ENCODE measurements at regions not wholly inside any gene's neighbourhood (a gene's known extent, or its start where the extent isn't known, plus 50 kb on each side); places are given as distances from the start of the nearest gene placed in this dataset.

DNA sequence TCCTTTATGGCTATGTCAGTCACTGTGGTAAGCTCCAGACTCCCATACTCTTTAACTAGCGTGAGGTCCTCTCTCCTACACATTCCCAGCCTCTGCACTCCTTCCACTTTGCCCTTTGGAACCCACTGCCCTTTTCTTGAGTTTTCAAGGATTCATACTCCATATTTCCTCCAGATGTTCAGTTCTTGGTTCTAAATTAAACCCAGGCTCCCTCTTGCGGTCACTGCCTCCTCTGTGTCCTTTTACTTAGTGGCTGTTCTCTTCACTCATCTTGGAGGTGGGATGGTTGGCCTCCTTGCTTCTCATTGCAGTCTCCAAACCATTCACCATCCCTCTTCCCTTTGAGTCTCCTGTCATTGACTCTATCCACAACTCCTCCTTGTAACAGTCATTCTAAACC, 208.1 kb downstream of the TGFB2 start (continued):
- TF ChIP-seq, protein P1, sequence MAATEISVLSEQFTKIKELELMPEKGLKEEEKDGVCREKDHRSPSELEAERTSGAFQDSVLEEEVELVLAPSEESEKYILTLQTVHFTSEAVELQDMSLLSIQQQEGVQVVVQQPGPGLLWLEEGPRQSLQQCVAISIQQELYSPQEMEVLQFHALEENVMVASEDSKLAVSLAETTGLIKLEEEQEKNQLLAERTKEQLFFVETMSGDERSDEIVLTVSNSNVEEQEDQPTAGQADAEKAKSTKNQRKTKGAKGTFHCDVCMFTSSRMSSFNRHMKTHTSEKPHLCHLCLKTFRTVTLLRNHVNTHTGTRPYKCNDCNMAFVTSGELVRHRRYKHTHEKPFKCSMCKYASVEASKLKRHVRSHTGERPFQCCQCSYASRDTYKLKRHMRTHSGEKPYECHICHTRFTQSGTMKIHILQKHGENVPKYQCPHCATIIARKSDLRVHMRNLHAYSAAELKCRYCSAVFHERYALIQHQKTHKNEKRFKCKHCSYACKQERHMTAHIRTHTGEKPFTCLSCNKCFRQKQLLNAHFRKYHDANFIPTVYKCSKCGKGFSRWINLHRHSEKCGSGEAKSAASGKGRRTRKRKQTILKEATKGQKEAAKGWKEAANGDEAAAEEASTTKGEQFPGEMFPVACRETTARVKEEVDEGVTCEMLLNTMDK (IDR thresholded peaks at IDR 0.05; ENCODE audit: borderline replicate concordance, insufficient read depth, low read depth, low read length, poor library complexity, severe bottlenecking): peak; percentile 6
- no peak for TF ChIP-seq ZFX (CRISPR knock-in tag; IDR thresholded peaks at IDR 0.05)
- TF ChIP-seq NCOA4 (IDR thresholded peaks at IDR 0.05; ENCODE audit: partially characterized antibody): no peak
- TF ChIP-seq NELFE (IDR thresholded peaks at IDR 0.05; ENCODE audit: insufficient read depth, insufficient read length): no peak
- TF ChIP-seq IRF2 (CRISPR knock-in tag; IDR thresholded peaks at IDR 0.05): no peak
- TF ChIP-seq, protein P2, sequence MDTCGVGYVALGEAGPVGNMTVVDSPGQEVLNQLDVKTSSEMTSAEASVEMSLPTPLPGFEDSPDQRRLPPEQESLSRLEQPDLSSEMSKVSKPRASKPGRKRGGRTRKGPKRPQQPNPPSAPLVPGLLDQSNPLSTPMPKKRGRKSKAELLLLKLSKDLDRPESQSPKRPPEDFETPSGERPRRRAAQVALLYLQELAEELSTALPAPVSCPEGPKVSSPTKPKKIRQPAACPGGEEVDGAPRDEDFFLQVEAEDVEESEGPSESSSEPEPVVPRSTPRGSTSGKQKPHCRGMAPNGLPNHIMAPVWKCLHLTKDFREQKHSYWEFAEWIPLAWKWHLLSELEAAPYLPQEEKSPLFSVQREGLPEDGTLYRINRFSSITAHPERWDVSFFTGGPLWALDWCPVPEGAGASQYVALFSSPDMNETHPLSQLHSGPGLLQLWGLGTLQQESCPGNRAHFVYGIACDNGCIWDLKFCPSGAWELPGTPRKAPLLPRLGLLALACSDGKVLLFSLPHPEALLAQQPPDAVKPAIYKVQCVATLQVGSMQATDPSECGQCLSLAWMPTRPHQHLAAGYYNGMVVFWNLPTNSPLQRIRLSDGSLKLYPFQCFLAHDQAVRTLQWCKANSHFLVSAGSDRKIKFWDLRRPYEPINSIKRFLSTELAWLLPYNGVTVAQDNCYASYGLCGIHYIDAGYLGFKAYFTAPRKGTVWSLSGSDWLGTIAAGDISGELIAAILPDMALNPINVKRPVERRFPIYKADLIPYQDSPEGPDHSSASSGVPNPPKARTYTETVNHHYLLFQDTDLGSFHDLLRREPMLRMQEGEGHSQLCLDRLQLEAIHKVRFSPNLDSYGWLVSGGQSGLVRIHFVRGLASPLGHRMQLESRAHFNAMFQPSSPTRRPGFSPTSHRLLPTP (IDR thresholded peaks at IDR 0.05; ENCODE audit: borderline replicate concordance, extremely low read depth, insufficient read length): no peak
- TF ChIP-seq, protein P3, sequence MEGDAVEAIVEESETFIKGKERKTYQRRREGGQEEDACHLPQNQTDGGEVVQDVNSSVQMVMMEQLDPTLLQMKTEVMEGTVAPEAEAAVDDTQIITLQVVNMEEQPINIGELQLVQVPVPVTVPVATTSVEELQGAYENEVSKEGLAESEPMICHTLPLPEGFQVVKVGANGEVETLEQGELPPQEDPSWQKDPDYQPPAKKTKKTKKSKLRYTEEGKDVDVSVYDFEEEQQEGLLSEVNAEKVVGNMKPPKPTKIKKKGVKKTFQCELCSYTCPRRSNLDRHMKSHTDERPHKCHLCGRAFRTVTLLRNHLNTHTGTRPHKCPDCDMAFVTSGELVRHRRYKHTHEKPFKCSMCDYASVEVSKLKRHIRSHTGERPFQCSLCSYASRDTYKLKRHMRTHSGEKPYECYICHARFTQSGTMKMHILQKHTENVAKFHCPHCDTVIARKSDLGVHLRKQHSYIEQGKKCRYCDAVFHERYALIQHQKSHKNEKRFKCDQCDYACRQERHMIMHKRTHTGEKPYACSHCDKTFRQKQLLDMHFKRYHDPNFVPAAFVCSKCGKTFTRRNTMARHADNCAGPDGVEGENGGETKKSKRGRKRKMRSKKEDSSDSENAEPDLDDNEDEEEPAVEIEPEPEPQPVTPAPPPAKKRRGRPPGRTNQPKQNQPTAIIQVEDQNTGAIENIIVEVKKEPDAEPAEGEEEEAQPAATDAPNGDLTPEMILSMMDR (IDR thresholded peaks at IDR 0.05 in 2 of 3, conservative IDR thresholded peaks at IDR 0.05 in 1 of 3; ENCODE audit: insufficient read depth in 2 of 3, low read depth in 1 of 3, low read length in 3 of 3): peak; percentile 50 to 60 (median 55); a peak in 5 of 6 replicates
- peak; percentile 21 to 57 for TF ChIP-seq RAD21 (CRISPR knock-in tag; conservative IDR thresholded peaks at IDR 0.05 in 1 of 2, IDR thresholded peaks at IDR 0.05 in 1 of 2)
- no peak for TF ChIP-seq SMARCC2 (IDR thresholded peaks at IDR 0.05; ENCODE audit: low read depth)
- TF ChIP-seq, protein P4, sequence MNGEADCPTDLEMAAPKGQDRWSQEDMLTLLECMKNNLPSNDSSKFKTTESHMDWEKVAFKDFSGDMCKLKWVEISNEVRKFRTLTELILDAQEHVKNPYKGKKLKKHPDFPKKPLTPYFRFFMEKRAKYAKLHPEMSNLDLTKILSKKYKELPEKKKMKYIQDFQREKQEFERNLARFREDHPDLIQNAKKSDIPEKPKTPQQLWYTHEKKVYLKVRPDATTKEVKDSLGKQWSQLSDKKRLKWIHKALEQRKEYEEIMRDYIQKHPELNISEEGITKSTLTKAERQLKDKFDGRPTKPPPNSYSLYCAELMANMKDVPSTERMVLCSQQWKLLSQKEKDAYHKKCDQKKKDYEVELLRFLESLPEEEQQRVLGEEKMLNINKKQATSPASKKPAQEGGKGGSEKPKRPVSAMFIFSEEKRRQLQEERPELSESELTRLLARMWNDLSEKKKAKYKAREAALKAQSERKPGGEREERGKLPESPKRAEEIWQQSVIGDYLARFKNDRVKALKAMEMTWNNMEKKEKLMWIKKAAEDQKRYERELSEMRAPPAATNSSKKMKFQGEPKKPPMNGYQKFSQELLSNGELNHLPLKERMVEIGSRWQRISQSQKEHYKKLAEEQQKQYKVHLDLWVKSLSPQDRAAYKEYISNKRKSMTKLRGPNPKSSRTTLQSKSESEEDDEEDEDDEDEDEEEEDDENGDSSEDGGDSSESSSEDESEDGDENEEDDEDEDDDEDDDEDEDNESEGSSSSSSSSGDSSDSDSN (IDR thresholded peaks at IDR 0.05; ENCODE audit: borderline replicate concordance in 1 of 2, low read depth in 2 of 2, low read length in 2 of 2): no peak
- peak; percentile 48 for TF ChIP-seq SMC3 (conservative IDR thresholded peaks at IDR 0.05; ENCODE audit: insufficient read depth, low read depth, low read length)
- TF ChIP-seq GATAD2B (IDR thresholded peaks at IDR 0.05; ENCODE audit: borderline replicate concordance): no peak
- TF ChIP-seq NFE2L1 (tag; IDR thresholded peaks at IDR 0.05; ENCODE audit: borderline replicate concordance, low read depth): no peak
- TF ChIP-seq FOSL1 (tag; conservative IDR thresholded peaks at IDR 0.05): no peak
